Fibroblast of the conjunctiva (primary cell): ENCODE measurements at regions not wholly inside any gene's neighbourhood (a gene's known extent, or its start where the extent isn't known, plus 50 kb on each side); places are given as distances from the start of the nearest gene placed in this dataset.

Experiments
- DNase-seq: peaks from one replicate; pipeline ENCODE4 v3.0.0-alpha.2; 2010; ENCODE audit warnings: low read depth

DNA sequence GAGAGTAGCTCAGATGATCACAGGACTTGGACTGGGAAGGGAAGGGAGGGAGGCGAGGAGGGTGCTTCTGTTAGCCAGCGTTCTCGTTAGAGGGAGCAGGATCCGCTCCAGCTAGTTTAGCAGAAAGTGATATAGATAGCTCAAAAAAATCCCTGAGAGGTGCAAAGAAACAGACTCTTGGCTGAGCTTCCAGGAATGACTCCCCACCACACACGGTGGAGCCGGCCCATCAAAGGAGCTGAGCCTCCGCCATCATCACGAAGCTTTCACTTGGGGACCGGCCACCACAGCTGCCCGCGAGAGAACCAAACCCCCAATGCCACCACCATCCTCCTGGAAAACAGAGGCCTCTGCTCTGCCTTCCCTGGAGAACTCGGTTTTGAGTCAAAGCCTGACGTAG lies 124.6 kb upstream of the BCL2L14 start:
- no peak for DNase-seq

DNA sequence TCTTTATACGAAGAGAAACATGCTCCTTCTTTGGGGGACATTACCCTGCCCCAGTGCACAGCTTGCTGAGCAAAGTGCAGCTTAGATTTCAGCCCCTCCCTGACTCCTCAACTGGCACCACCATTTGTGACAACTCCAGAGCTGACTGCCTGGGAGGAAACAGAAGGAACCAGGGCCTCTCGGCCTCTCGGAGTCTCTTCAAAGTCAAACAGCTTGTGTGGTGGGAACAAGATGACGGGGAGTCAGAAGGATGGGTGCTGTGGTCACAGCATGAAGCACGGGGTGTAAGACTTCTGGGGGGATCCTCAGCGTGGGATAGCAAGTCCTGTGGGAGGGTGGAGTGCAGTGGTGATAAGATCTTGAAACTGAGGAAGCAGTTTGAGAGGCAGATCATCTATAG lies 123.5 kb upstream of the BCL2L14 start:
- DNase-seq, result no peak

DNA sequence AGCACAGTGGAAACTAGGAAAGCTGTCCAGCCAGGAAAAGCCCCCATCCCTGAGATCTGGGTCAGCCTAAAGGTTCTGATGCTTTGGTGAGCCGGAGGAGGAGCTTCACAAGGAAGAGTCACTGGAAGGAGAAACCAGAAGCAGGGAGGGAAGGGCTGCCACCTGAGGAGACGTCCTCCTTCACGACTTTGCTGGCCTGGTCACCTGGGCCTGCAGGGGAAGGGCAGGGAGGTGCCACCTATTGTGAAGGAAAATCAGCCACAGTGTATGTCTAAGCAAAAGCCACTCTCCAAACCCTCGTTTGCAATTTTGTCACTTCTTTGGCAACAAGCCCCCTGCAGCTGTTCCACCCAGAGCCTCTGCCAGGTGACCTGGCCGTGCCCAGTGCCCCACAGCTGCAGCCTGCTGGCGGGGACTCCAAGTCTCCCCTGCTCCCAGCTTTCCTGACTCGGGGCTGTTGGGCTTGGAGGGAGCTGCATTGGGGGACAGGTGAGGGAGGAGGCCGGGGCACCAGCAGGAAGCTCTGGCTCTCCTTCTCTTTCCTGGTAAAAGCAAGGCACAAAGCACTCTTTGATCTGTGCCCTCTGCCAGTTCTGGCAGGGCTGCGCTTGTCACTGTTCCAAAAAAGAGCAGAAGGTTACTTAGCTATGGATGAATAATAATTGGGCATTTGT lies 120.9 kb upstream of the BCL2L14 start:
- no peak for DNase-seq

DNA sequence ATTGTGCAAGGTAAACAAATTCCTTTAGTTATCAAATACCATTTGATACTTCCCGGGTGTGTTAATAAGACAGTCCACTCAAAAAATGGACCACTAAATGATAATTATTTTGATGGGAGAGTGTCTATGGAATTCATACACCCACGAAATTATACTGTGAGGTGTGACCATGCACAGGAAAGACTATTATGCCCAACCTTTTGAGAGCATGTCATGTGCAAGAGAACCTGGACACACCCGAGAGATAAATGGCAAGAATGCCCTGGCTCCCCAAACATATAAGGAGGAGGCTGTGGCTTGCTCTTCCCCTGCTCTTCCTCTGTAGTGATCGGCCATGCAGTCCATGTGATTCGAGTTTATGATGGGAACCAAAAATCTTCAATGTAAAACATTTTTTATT lies 119.5 kb upstream of the BCL2L14 start:
- DNase-seq, result no peak

DNA sequence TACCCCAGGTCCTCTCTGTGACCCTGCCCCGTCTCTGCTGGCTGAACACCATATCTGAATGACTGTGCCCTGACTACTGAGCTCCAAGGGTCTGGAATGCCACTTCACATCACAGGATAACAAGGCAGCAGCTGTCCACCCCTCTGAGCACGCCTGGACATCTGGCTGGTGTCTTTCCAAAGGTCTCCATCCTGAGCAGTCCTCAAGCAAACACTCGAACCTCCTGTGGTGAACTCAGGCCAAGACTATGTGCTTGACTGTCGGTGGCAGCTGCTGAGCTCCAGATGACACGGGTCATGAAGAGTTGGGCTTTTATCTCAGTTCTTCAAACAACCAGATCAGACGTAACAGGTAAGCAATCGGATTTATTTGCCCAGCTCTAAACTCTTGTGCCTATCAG lies 117.2 kb upstream of the BCL2L14 start:
- no peak for DNase-seq

DNA sequence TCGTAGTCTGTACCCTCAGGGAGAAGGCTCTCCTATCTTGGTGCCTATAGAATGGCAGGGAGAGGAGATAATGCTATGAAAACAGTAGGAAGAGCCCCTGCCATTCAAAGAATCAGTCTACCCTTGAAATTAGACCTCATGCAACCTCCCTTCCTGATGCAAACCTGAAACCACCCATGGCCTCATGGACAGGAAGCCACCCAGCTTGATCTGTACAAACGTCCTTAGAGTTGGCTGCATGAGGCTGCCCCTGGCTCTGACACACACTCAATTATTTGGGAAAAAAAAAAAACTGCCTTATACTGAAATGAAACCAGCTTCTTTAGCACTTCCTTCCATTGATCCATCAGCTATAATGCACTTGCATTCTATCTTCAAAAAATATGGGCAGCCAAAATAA lies 116.6 kb upstream of the BCL2L14 start:
- DNase-seq, result no peak

DNA sequence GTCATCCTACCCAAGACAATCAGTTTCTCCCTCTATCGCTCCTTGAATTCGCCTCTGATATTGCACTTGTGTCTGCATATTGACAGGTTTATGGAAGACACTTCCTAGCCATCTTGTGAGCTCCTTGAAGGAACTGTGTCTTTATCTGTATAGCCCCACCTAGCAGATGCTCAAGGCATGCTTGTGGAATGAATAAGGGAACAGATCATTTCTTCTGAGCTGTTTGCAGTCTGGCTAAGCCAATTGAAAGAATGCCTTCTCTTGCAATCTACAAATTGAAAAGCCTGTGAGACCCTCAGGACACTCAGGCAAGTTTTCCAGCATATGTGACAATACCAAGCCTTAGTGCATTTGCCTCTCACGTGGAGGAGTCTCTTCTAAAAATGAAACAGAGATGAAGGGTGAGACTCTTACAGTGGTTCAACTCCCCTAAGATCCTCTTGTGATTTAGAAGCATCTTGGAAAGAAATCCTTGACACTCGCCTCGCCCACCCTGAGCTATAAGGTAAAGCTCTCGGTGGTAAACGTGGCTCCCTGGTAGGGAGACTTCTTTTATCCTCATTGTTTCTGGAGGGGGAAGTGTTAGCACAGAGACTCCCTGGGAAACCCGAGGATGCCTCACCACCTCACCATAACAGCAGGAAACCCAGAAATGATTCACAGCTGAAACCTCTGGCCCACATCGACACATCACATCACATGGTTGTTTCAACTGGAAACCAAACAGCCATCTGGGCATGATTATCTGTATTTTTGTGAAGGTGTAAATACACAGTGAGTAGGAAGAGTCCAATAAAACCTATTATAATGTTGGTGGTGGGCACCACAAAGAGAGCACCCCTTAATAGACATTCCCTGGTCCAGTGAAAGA lies 112.3 kb upstream of the BCL2L14 start:
- DNase-seq, result peak; percentile 65

DNA sequence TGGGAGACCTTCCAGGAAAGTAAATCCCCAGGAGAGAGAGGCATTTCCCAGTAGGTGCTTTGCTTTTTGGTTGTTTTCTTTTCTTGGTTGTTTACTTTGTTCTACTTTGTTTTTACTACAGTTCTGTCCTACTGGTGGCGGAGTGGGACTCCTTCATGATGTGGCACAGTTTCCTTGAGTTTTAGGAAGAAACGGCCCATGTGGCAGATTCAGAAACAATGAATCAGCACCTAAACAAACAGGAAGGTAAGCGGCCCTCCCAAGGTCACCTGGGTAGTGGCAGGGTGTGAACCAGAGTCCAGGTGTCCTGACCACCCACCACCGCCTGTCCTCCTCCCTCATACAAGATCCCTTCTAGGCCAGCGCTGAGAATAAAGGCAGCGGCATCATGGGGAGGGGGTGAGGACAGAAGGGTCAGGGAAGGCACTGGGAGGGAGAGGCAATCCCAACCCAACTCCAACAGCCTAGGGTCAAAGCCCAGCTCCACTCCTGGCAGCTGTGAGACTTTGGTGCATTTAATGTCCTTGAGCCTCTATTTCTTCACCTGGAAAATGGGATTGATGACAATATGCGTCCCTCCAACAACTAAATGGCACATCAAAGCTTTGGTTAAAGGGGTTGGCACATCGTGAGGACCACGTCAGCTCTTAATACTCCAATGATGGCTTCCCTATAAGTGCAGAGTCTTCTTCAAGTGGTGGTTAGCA lies 111.5 kb upstream of the BCL2L14 start:
- DNase-seq, result no peak

DNA sequence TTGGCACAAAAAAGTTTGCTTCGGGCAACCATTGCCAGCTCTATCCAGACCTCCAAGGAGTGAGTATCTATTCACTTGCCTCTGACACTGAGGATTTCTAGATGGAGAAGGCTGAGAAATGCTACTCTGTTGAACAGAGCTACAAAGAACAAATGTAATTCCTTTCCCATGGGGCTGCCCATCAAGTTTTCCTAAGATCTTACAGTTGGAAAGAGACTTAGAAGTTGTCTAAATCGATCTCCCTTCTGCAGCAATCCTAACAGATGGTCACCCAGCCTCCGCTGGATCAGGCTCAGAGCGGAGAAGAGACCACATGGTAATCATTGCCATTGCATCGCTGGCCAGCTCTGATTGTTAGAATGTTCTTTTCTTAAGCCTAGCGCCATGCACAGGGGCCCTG lies 110.1 kb upstream of the BCL2L14 start:
- no peak for DNase-seq

DNA sequence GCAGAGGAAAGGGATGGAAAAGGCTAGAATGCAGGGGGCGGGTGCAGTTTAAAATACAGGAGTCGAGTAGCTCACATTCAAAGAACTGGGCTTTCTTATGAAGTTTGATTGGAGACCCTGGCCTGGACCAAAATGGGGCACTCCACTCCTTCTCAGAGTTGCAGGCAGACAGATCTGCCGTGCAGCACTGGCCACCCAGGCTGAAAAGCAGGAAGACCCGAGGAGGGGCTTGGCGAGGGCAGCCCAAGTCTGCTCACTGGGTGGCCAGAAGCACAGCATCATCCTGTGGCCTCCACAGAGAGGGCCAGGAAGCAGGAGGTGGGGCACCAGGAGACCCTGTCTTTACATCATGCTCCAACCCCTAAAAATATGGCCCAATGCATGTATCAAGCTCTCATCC lies 109.1 kb upstream of the BCL2L14 start:
- no peak for DNase-seq

DNA sequence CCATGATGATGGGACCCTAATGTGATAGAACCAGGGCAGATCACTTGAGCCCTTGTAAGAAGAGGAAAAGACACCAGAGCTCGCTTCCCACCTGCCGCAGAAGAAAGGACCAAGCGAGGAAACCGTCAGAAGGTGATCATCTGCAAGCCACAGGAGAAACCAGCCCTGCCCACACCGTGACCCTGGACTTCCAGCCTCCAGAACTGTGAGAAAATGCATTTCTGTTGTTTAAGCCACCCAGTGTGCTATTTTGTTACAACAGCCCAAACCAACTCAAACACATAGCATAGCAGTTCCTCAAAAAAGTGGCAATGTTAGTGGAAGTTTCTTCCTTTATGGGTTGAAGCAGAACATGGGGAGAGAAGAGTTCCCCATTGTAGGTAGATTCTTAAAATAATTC lies 107.9 kb upstream of the BCL2L14 start:
- no peak for DNase-seq

DNA sequence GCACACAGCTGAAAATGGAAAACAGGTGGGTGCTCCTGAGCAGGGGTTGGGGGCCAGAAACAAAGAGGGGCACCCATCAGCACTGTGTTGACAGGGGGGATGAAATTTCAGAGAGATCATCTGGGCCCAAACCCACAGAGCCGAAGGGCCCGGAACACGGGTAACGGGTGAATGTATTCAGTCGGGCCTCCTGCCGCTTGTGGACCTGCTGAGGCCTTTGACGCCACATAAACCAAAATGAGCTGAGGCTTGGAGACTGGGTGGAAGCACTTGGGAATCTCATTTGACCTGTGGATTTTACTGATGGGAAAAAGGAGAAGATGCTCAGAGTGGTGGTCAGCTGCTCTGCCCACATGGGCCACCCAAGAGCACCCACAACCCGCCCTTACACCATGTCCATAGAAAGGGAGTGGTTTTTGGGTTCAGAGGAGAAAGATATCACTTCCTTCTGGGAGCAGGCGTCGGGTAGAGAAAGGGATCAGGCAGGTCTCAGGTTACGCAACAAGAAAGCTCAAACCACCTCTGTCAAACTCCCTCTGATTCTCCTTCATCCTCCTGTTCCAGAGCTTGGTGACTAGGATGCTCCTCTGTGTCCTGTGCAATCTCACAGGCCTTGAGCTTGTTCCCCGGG lies 106.8 kb upstream of the BCL2L14 start:
- no peak for DNase-seq

DNA sequence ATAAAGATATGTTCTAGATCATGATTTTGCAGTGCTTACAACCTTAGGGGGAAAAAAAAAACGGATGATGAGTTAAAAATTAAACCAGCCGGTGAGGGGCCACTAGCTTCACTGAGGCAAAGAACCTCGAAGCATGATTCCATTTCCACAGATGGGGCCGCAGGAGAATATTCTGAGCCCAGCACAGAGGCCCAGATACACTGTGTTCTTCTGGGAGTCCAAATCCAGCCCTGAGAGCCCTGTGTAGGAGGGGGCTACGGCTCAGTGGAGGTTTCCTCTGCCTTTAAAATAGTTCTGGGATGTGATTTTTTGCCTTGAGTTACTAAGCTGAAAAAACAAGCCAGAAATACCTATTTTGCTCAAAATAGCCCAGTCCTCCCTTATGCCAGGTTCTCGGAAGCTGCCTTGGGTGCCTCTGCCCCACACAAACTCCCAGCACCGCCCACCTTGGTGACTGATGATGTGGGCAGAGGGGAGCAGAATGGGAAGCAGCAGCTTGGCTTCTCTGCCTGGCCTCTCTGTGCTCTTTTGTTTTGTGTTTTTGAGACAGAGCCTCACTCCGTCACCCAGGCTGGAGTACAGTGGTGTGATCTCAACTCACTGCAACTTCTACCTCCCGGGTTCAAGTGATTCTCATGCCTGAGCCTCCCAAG lies 105.4 kb upstream of the BCL2L14 start:
- DNase-seq, result no peak

DNA sequence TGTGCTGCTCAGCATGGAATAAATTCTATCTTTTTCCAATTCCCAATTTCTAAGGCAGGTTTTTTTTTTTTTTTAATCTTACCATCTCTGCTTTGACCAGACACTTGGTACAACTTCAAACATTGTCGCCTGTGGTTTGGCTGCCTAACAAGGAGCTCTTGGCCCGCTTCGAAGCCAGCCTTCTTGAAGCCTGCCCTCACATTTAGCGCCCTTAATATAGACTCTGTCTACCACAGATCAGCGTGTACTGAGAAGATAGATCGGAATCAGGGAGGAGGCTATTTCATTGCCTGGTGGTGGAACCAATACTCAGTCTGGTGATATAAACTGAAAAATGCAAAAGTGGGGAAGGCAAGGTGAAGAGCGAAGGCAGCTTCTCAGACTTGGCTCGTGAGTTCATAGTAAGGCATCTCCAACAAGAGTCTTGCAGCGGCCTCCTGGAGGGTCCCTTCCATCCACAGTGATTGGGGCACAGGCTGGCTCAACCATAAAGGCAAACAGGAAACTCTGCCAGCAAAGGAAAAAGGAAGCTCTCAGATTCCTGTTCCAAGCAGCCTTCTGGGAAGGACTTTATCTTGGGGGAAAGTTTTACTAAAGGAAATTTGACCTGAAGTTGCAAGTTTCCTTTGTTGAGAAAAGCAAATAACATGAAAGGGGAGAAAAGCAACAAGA lies 103.2 kb upstream of the BCL2L14 start:
- no peak for DNase-seq

DNA sequence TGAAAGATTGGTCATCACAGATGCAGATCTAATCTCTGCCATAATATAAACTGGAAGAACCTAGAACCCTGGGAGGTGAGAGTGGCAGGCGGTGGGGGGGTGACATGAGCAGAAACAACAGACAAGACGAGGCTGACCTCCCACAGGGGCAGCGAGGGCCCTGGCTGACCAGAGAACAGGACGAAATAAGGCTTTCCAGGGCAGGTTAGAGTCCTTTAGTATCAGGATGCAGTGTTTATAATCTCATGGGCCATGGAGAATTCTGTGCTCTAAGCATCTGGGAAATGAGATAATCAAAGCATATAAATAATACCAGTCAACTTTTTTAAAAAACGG lies 102.7 kb upstream of the BCL2L14 start:
- no peak for DNase-seq

DNA sequence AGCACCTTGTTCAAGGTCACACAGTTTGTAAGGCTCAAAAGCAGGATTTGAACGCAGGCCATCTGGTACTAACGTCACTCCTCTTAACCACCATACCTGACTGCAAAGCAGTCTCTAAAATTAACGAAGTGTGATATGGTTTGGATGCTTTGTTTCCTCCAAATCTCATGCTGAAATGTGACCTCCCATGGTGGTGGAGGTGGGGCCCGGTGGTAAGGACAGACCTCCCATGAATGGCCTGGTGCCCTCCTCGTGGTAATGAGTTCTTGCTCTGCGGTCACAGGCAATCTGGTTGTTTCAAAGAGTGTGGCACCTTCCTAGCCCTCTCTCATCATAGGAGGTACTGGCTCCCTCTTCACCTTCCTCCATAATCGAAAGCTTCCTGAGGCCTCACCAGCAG lies 102.2 kb upstream of the BCL2L14 start:
- DNase-seq, result no peak

DNA sequence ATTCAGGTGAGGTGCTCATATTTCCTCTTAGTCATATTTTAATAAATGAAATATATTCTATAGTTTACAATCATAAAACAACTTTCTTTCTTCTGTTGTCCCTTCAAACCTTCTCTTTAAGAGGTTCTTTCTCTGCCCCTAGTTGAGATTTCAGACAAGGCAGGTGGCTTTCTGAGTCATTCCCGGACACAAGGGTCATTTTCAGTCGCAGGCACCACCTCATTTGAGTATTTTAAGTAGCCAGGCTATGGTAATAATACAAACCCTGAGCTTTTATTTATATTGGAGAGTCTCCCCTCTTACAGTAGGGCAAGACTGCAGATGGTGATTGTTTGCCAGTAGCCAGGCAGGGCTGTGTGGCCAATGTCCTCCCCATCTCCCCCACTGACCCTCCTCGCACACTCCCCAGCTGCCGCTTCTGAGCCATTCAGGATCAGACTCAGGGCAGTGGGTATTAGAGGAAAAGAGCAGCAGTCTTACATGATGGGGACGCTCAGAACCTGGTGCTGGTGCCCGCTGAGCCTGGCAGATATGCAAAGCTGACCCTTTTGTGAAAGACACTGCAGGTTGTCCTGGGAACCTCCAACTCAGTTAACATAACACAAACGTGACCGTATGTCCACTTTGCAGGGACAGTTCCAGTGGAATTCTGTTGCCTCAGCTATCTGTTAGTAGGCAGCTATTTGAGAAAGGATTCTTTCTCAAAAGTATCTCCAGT lies 101.1 kb upstream of the BCL2L14 start:
- no peak for DNase-seq

DNA sequence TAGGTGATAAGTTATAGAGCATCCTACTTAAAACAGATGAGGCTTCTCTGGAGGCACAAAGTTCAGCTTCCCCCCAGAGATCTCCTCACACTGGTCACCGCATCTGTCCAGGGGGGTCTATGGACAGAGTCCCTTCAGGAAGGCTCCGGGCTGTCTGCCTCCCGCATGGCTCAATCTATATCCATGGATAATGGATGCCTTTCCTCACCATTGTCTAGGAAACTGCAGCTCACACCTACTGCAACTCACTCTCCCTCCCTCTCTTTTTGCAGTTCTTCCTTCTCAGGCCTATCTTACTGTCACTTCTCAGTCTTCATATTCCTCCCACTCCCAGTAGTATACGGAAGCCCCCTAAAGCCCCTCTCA lies 100.6 kb upstream of the BCL2L14 start:
- no peak for DNase-seq

DNA sequence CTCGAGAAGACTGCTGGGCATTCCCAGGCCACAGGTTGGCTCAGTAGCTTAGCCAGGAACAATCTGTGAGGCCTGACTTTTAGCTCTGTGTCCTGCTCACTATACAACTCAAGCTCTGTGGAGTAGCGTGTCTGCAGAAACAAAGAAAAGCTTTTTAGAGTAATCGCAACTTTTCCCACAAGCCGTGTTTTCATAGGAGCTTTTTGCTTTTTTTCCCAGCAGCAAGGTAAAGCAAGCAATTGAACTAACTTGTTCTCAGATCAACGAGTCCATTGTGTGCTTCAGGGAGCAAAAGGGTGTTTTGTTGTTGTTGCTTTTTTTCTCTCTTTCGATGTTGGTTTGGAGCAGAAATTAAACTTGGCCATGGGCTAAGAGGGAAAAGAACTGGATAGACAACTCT lies 97.3 kb upstream of the BCL2L14 start:
- DNase-seq, result no peak

DNA sequence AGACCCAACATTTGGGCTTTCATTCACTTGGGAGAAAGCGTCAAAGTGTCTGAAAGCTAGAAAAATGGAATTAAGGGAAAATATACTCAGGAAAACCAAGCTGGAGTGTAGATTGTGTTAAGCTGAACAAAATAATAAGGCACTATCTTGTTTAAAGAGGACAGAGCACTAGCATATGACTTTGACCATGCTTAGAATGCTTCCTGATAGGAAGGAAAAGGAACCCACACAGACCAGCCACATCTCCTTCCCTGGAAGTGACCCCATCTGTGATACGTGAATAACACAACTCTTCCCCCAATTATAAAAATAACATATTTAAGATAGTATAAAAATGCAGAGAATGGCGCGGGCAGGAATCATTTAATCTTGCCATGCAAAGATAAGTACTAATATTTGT lies 94.7 kb upstream of the BCL2L14 start:
- no peak for DNase-seq

DNA sequence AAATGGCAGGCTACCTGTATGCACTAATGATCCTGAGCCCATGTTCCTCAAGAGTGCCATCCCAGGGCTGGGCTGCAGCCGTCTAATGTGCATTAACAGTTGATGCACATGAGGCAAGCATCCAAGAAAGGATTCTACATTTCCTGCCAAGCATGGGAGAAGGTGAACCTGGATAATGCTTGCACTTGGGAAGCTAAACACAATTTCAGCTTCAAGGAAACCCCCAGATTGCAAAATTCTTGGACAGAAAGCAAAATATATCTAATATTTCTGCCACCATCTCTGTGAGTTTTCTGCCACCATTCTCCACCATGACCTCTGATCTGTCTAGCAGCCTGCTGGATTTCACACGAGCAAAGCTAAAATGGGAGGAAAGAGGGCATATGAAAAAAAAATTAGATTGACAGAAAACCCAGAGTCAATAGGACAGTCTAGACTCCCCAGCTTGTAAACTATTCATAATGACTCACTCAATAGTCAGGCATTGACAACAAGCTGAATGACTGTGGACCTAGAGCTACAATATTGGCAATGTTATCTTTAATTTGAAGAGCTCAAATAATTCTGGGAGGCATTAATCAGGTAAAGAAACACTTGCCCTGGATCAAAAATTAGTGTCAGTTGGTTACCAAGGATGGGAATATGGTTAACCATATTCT lies 91.9 kb upstream of the BCL2L14 start:
- no peak for DNase-seq
